GM18511 (cell line): ENCODE measurements at regions not wholly inside any gene's neighbourhood (a gene's known extent, or its start where the extent isn't known, plus 50 kb on each side); places are given as distances from the start of the nearest gene placed in this dataset.
"Not testable (repeated sequence)": the region's sequence is repeated elsewhere in the genome, so short reads cannot be mapped to it uniquely, and the experiment has no call there.

Source experiments
- ATAC-seq: cut with Tn5 transposase; IDR thresholded peaks from one replicate; pipeline ENCODE4 v1.9.1; 2021; ENCODE audit warnings: mild to moderate bottlenecking, moderate library complexity; ENCODE audit not compliant: unreplicated experiment

GRCh38 chr4:72205298-72205697 is 173.5 kb downstream of the NPFFR2 start:
- ATAC-seq: peak; percentile 55

- no peak for ATAC-seq
Observed at GRCh38 chr4:72205831-72206230, 174.0 kb downstream of the NPFFR2 start.

- no peak for ATAC-seq
Observed at GRCh38 chr4:72207196-72207595, 175.4 kb downstream of the NPFFR2 start.

GRCh38 chr4:72208421-72209075 is 176.7 kb downstream of the NPFFR2 start:
- ATAC-seq: no peak

GRCh38 chr4:72209600-72209999 is 177.8 kb downstream of the NPFFR2 start:
- ATAC-seq: peak; percentile 70

- ATAC-seq: not testable (repeated sequence)
Observed at GRCh38 chr4:72213763-72214162, 182.0 kb downstream of the NPFFR2 start.

- ATAC-seq: no peak
Observed at GRCh38 chr4:72215198-72215597, 183.4 kb downstream of the NPFFR2 start.

- no peak for ATAC-seq
Observed at GRCh38 chr4:72216539-72217277, 184.9 kb downstream of the NPFFR2 start.

GRCh38 chr4:72218953-72219352 is 187.2 kb downstream of the NPFFR2 start:
- ATAC-seq: no peak
